Right lung (tissue), 2 donors: ENCODE measurements at regions not wholly inside any gene's neighbourhood (a gene's known extent, or its start where the extent isn't known, plus 50 kb on each side); places are given as distances from the start of the nearest gene placed in this dataset.

Source experiments
- DNase-seq, 2 donors: peaks; one replicate each; pipeline ENCODE4 v3.0.0-alpha.2; 2013

DNA sequence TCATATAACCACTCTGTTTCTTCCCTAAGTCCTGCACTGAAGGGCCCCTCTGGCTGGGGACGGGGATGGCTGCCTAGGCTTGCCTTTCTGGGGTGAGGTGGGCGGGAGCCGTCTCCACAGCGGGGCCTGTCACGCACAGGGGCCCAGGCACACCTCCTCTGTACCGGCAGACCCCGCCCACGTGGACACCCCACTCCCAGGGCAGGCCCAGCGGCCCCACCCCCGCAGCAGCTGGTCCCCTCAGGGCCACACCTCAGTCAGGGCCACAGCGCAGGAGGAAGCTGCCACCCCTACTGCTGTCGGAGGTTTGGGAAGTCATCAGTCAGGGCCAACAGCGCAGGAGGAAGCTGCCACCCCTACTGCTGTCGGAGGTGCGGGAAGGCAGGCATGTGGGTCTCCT, 257.6 kb upstream of the RAB6C start:
- no peak for DNase-seq

DNA sequence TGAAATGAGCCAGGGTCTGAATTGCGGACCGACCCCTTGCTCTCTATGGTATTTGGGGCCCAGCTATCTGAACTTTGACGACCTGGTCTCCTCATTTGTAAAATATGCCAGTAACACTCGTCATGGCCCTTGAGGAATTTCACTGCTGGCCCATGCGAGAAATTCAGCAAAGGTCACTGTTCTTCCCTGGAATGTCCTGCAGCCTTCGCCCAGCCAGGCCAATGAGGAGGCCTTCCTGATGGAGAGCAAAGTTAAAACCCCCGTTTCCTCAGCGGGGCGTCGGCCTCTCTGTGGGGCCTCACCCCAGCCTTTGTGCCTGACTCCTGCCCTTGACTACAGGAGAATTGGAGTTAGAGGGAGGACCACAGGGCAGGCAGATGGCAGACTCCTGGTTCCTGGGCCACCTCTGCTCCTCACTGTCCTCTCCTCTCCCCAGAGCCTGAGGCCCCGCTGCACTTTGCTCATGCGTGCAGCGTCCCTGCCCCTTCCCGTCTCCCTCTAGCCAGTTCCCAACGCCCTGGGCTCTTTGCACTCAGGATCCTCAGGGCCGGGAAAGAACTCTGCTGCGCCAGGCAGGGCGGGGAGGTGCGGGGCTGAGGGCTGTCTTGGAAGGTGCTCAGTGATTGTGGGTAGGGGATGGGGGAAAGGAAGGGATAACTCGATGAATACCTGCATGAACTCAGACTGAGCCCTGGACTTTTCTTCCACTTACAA, 257.0 kb upstream of the RAB6C start:
- DNase-seq: no peak

DNA sequence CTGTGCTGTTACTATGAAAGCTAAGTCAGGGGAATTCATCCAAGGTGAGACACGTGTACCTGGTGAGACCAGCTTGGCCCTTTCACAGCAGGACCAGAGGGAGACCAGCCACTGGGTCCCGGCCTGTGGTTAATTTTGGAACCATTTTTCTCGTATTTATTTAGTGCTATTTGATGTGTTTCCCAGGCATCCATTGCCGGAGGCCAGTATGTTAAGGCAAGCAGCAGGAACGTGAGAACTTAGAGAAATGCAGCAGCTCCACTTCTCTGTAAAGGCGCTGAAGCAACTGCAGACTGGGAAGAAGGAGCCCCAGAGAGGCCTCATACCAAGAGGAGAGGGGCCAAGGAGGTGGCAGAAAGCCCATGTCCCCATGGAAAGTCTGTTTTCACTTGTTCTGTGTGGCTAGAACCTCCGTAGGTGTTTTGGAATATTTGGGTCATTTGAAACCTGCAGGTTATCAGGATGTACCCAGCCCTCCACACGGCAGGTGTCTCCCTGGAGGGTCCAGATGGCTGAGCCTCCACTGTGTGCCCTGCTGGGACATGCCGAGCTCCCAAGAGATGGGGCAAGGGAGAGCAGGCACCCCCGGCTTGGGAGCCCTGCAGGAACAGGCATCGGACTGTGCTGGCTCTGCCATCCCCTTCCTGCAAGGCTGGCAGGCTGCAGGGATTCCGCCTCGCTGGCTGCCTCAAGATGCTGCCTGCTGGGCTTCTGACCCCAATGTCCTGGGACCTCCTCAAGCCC, 256.0 kb upstream of the RAB6C start:
- no peak for DNase-seq

DNA sequence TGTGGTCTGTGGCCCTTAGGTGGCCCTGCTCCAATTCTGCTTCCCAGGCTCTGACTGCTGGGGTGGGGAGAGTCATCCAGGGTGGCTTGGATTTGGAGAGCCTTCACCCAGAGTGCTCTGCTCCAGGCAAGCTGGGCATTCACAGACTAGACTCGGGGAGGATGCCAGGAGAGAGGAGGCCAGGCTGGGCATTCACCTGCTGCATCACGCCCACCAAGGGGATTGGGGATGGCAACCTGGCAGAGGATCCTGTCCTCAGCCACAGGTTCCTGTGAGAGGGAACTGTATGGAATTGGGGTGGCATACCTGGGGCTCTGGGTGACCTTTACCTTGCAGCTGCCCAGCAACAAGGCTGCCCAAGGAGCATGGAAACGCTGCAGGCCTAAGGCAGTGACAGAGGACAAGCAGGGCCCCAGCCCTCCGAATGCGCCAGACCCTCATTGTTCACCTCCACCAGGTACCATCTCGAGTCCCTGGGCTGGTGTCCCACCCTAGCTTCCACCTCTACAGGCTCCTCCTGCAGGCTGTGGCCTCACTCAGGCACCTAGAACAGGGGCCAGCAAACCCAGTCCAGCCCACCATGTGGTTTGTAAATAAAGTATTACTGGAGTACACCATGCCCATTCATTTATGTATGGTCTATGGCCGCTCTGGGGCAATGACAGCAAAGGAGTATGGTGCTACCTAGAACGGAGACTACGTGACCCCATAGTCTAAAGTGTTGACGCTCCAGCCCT, 255.3 kb upstream of the RAB6C start:
- DNase-seq: no peak

DNA sequence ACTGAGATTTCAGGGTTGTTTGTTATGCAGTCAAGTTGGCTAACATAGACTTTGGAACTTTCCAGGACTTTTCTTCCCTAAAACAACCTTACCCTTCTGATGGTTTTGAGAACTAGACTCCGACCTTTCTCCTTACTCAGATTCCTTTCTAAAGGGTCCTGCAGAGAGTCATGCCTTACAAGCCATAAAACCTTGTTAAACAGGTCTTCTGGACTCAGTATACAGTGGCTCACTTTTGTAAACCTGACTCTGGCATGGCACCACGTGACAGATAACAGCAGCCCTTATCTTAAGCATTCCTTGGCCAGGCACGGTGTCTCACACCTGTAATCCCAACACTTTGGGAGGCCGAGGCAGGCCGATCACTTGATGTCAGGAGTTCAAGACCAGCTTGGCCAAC, 253.2 kb upstream of the RAB6C start:
- no peak for DNase-seq

DNA sequence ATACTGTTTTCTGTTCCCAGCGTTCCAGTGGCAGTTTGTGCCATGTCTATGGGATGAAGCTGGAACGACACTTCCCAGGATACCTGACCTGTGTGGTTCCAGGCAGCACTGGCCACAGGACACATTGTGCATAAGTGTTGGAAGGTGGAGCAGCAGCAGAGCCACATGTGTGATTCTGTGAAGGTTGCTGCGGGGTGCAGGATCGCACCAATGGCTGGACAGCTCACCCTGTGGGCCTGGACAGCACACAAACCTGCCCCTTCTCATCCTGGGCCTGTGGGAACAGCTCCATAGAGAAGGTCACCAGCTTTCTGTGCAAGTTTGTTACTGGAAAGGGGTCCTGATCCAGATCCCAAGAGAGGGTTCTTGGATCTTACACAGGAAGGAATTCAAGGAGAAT, 252.2 kb upstream of the RAB6C start:
- no peak for DNase-seq

DNA sequence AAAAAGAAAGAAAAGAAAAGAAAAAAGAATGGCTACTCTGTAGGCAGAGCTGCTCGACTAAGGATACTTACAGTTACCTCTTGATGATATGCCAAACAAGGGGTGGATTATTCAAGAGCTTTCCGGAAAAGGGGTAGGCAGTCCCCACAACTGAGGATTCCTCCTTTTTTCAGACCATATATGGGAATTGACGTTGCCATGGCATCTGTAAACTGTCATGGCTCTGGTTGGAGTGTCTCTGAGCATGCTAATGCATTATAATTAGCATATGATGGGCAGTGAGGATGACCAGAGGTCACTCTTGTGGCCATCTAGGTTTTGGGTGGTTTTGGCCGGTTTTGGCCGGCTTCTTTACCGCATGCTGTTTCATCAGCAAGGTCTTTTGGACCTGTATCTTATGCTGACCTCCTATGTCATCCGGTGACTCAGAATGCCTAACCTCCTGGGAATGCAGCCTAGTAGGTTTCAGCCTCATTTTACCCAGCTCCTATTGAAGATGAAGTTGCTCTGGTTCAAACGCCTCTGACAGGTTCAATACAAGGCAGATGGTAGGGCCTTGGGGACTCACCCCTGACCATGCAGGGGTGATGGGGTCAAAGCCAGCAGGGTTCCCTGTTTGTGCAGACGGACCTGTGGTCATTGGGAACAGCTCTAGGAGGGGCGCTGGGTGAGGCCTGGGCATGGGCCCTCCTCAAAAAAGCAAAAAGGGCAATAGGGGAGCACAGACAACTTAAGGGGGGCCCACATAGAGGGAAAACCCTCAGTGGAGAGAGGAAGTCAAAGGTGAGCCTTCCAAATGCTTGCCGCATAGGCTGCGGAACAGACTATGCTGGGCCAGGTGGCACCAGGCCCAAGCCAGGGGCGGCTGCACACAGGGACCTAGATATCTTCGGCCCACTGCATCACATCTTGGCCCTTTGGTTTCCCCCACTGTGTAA, 251.2 kb upstream of the RAB6C start:
- DNase-seq: no peak

DNA sequence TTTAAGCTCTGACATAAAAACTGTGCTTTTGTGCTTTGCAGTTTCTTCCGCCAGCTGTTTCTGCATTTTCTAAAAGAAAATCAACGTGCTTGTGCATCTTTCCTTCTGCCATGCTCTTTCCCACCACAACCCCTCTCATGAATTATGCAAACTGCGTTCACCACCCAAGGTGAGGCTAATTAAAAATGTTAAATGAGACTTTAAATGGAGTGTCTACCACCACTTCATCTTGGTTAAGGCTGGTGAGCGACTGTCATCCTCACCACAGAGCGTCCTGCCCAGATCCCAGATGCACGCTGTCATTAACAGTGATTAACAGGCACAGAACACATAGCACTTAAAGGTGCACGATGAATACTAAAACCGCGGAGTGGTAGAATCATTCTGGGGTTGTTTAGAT, 250.5 kb upstream of the RAB6C start:
- DNase-seq: no peak

DNA sequence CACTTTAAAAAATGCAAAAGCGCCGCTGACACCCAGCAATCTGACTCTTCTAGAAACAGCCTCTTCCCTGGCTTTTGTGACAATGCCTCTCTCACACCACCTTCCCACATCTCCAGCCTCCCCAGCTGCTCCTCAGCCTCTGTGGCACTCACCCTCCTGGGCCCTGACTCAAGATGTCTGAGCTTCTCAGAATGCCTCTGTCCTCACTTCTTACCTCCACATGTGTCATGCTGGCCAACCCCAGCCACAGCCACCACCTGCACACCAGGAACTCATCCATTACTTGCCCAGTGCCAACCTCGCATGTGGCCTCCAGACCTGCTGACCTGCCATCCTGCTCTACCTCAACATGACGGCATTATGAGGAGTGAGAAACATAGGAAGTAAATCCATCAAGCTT, 249.8 kb upstream of the RAB6C start:
- no peak for DNase-seq

DNA sequence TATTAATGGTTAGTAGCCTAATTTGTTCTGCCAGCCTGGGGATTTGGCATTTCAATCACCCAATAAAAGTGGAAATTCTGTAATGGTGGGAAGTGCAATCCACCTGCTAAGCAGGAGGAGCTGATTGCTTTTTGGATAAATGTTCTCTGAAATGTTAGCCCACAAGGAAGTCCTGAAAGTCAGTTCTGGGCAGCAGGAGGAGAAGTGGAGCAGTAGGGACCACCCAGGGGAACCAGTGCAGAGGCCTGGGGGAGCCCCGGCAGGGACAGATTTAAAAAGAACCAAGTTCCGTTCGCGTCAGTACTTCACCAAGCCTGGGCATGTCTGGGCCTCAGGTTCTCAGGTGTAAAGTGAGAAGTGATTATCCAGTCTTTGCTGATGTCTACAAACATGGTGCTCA, 248.5 kb upstream of the RAB6C start:
- no peak for DNase-seq

DNA sequence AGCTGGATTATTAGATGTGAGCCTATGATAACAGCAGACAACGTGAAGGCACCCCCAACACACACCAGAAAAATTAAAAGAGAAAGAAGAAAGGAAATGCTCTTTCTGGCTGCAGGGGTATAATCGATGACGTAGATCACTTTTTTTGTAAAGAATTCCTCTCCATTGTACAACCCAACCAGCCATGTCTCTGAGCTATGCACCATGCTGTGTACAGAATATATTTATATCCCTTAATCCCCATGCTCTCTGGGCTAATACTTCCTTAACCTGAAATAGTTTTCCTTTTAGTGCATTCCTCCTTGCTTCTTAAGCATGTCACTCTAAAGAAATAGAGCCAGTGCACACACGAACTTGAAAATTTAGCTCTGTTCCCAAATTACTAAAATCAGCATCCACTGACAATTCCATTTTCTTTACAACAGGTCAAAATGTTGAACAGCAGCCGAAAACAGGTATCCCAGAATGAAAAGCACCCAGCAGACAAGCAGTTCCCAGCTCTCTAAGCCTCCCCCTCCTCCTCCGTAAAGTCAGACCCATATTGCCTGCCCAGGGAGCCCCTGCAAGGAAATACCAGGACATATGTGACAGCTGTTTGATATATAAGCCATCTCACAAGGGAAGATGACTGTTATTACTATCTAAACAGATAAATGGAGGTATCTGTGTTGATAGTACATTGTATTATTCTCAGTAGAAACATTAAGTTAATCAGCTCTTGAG, 247.4 kb upstream of the RAB6C start:
- no peak for DNase-seq

DNA sequence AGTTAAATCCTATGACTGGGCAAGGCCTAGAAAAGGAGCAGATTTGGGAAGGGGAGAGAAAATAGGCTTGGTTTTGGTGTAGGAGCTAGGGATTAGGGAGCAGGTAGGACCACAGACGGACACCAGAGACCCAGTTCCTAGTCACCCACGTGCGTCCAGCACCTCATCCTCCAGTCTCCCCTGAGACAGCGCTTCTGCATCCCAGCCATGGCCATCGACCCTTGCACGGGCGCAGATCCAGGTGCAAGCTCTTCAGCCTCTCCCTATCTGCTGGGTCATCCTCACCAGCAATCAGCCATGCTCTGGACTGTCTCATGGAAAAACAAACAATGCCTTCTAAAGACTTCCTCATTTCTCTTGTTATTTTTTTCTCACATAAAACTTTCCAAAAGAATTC, 246.8 kb upstream of the RAB6C start:
- no peak for DNase-seq

DNA sequence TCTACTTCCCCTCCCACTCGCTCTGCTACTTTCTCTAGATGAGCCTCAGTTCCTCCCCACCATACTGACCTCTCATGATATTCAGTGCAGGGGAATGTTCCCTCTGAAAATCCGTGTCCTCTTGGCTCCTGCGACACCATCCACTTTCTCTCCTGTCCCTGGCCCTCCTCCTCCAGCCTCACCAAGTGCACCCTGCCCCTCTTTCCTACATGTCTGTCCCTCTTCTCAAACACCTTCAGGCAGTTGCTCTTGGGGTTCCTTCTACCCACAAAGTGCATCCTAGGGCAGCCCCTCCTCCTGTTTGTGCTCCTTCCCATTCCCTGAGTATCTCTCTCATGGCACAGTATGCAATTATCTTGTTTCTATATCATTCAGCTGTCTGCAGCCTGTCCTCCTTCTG, 246.4 kb upstream of the RAB6C start:
- DNase-seq: no peak

DNA sequence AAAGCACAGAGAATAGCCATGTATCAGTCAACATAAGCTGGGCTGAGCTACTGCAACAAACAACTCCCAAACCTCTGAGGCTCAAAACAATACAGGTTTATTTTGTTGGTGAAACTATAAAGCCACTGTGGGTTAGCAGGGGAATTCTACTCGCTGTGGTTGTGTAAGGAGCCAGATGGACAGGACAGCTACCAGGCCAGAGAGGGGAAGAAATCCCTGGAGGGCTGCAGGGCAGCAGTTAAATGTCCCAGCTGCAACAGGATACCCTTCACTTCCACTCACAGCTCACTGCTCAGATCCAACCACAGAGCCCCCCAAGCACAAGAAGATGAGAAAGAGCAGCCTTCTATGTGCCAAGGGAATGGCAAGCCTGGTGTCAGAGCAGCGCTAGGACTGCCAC, 245.9 kb upstream of the RAB6C start:
- DNase-seq: no peak

DNA sequence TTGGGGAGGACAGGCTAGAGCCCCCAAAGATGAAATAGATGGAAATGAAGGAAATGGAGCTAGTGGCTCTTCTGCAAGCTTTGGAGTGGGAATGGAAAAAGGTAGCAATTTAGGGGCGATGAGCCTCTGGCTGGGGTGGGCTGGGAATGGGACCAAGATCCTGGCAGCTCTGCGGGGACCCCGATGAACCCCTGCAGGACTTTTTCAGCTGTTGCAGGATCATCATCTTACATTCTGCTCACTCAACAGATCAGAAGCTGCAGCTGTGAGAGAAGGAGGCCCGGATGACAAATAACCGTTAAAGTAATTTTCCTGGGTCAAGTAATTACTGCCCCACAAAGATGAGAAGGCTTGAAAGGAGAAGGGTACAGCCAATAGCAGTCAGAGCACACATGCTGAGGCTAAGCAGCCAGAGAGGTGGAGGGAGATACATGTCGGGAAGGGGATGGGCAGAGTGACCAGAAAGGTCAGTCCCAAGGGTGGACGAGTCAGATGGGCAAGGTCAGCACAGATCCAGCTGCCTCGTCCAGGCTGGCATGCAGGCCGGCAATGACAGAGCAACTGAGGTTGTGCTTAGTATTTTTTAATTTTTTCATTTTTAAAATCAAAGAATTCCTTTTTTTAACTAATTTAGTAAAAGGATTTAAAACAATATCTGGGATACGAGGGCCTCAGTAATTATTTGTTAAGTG, 245.0 kb upstream of the RAB6C start:
- no peak for DNase-seq

DNA sequence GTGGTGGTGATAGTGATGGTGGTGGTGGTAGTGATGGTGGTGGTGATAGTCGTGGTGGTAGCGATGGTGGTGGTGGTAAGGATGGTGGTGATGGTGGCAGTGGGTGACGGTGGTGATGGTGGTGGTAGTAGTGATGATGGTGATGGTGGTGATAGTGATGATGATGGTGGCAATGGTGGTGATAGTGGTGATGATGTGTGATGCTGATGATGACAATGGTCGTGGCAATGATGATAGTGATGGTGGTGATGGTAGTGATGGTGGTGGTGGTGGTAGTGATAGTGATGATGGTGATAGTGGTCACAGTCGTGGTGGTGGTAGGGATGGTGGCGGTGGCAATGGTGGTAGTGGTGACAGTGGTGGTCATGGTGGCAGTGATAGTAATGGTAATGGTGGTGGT, 243.9 kb upstream of the RAB6C start:
- no peak for DNase-seq

DNA sequence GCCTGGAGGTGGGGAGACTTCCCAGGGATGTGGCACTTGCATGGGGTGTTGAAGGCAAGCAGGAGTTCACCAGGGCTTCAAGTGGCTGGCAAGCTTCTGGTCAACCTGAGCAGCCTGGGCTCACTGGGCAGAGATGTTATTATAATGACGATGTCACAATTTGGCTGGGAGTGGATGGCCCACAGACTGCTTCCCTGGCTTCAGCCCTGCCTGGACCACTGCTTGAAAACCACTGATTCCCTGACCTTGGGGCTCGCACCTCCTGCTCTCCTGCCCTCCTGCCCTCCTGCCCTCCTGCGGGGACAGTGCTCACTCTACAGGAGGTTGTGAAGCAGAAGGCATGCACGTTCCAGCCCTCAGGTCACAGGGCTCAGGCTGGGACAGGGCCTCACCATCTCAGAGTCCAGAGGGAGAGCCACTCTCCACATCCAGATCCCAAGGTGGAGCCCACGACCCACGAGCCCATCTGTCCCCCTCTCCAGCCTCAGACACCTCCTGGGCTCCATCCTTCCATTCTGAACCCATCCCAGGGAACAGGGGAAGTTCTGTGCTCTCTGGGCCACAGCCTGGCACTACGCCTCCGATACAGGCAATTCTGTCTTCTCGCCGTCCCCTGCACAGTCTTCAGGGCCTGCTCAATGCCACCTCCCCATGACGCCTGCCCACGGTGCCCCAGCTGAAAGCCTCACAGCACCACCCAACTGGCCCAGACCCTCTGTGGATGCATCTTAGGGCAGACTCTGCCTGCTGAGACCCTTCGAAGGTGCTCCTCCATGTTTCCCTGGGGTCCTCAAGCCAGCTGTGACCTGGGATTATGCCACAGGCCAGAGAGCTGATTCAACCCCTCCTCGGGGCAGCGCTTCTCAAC, 241.6 kb upstream of the RAB6C start:
- no peak for DNase-seq

DNA sequence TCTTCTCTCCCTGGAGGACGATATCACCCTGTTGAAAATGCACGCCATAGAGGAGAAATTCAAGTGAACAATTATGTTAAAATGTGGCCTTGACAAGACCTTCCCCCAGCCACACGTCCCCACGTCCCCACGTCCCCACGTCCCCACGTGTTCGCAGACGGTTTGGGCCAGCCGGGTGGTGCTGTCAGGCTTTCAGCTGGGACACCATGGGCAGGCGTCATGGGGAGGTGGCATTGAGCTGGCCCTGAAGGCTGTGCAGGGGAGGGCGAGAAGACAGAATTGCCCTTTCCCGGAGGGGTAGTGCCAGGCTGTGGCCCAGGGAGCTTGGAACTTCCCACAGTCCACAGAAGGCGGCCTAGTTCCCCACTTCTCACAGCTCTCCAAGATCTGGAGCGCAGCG, 240.7 kb upstream of the RAB6C start:
- DNase-seq: no peak

DNA sequence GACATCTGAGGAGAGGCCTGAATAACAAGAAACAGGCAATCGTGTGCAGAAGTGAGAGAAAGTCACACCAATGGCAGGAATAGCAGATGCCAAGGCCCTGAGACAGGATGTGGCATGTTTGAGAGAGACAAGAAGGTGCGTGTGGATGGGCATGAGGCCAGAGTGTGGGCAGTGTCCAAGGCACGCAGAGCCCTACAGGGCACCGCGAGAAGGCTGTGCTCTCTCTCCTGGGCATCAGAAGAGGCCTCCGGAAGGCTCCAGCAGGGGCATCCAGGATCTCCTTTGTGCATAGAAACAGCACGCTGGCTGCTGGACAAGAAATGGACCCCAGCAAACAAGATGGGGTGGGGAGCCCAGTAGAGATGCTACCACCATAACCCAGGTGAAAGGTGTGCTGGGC, 239.0 kb upstream of the RAB6C start:
- no peak for DNase-seq

DNA sequence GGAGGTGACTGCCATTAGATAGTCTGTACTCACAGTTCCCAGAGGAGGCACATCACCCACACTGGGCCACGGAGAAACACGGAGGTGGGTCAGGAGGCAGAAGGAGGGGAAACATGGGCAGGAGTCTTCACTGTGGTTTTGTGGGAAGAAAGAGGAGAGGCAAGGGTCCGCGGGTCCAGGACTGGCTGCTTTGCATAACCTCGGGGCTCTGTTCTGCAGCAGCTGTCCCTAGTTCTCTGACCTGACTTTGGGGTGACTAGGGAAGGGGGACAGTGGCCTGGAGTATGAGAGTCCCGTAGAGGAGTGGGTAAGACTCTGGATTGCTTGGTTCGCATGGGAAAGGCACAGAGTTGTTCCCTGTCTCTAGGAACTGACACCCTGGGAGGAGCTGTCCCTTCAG, 238.3 kb upstream of the RAB6C start:
- no peak for DNase-seq
